Testis (tissue), 2 donors: ENCODE measurements at regions not wholly inside any gene's neighbourhood (a gene's known extent, or its start where the extent isn't known, plus 50 kb on each side); places are given as distances from the start of the nearest gene placed in this dataset.

Source experiments
- POLR2A ChIP-seq: fragments of 450-650 bp; IDR thresholded peaks from one replicate; pipeline ENCODE4 v1.6.1; 2017; ENCODE audit warnings: antibody characterized with exemption, mild to moderate bottlenecking, moderate library complexity
- TF ChIP-seq, protein P1 (sequence below), 3 experiments: fragments of 450-650 bp in 2 of 3; fragments of 200-600 bp in 1 of 3; sonication (generic) in 1 of 3; IDR thresholded peaks; one replicate each; pipeline ENCODE4 v1.5.1; 2016 to 2019; ENCODE audit warnings: antibody characterized with exemption in 3 of 3, mild to moderate bottlenecking in 2 of 3, moderate library complexity in 1 of 3

DNA sequence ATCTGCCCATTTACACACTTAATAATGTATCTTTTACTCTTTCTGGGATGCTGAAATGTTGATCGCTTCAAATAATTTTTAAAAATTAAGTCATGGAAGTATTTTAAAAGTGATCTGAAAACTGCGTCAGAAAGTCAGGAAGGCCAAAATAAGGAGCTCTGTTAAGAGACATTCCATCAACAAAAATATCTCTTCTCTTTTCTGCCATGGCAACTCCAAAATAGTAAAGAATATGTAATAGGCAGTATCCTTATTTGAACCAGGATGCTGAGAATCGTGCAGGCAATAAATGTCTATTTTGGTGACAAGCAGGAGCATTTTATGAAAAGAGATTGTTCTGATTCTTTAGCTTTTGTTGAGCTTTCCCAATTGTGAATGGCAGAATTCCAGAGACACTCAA is 81.8 kb upstream of the PPP1R12A start:
- TF ChIP-seq, protein P1, sequence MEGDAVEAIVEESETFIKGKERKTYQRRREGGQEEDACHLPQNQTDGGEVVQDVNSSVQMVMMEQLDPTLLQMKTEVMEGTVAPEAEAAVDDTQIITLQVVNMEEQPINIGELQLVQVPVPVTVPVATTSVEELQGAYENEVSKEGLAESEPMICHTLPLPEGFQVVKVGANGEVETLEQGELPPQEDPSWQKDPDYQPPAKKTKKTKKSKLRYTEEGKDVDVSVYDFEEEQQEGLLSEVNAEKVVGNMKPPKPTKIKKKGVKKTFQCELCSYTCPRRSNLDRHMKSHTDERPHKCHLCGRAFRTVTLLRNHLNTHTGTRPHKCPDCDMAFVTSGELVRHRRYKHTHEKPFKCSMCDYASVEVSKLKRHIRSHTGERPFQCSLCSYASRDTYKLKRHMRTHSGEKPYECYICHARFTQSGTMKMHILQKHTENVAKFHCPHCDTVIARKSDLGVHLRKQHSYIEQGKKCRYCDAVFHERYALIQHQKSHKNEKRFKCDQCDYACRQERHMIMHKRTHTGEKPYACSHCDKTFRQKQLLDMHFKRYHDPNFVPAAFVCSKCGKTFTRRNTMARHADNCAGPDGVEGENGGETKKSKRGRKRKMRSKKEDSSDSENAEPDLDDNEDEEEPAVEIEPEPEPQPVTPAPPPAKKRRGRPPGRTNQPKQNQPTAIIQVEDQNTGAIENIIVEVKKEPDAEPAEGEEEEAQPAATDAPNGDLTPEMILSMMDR (IDR thresholded peaks at IDR 0.05), result no peak
- no peak for TF ChIP-seq POLR2A
